ENCODE measurements at regions not wholly inside any gene's neighbourhood (a gene's known extent, or its start where the extent isn't known, plus 50 kb on each side); places are given as distances from the start of the nearest gene placed in this dataset.

GRCh38 chr21:32193098-32193465 is 85.8 kb downstream of the MIS18A start:
- no peak overlapping the region for H3K27ac Mint-ChIP-seq
- no peak overlapping the region for H3K4me3 Mint-ChIP-seq
- H3K36me3 Mint-ChIP-seq (ENCODE audit: low read depth): no peaks in the 10 kb centered on the region
- H3K4me1 Mint-ChIP-seq (ENCODE audit: low read depth): no peaks in the 10 kb centered on the region
- H3K9me3 Mint-ChIP-seq (ENCODE audit: insufficient read depth): no peaks in the 10 kb centered on the region
- DNase-seq (no peak), ATAC-seq (no peak)
- ChIA-PET CTCF (no interaction called here), POLR2A (no interaction called here)
- H3K27me3 Mint-ChIP-seq (ENCODE audit: low read depth): no peaks in the 10 kb centered on the region

DNA sequence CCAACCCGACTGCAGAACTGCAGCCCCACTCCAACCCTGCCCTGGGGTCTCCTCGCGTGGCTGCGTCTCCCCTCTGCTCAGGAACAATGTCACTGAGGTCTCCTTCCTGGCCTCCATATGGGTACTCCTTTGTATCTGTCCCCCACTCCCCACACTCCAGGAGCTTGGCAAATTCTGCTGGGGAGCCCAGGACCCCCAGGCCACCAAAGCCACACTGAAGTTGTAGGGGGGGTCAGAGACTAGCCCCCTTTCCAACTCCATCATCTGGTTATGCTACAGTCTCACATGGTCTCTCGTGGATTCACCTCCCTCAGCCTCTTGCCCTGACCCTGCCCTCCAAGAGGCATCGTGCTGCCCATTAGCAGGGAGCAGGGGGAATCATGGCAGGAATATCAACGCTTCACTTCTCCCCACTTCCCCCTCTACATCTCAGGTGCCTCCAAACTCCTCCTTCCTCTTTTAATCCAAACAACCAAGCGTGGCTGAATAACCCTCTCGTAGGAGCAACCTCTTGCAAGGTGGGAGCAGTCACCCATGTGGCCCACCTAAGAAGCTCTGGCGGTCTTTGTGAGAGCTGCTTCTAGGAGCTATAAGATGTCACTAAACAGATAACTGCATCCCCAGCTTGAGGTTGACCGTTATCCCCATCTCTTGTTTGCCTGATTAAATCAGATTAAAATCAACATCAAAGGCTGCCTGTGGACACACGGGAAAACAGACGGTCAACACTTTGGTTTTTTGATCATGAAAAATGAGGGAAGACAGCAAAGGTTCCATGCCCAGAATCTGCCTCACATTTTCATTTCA is 86.4 kb downstream of the MIS18A start:
- ATAC-seq: no peak
- H3K4me1 Mint-ChIP-seq (ENCODE audit: low read depth): no peaks in the 10 kb centered on the region
- no peaks in the 10 kb centered on the region for H3K9me3 Mint-ChIP-seq (ENCODE audit: insufficient read depth)
- POLR2A ChIA-PET: no interaction called here
- H3K27ac Mint-ChIP-seq: no peak overlapping the region
- CTCF ChIA-PET: no interaction called here
- no peaks in the 10 kb centered on the region for H3K36me3 Mint-ChIP-seq (ENCODE audit: low read depth)
- H3K4me3 Mint-ChIP-seq: no peak overlapping the region
- DNase-seq: no peak
- peaks cover under 1% of the 10 kb centered on the region for H3K27me3 Mint-ChIP-seq (ENCODE audit: low read depth)

DNA sequence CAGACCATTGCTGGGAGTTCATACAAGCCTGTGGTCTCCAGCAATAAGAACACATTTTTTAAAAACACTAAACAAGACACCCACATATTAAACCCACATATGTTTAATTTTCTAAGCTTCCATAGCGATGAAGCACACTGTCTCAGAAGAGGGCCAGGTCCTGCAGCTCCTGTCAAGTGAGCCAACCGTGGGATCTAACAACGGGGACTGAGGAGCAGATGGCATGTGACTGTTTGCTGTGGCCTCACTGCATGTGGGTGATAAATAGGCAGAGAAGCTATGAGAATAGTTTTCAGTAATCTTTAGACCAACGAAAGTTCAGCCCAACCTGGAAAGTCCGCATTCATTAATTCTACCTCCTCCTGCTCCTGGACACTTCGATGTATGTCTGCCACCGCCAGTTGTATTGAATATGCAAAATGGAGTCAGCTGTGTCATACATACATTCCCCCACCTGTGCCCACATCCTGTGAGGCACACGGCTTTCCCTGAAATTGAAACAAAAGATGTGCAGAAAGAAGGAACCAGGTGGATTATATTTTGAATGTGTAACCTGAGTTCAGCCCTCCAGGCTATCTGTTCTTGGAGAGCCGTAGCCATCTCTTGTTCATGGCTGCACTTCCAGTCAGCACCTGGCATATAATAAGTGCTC is 88.2 kb downstream of the MIS18A start:
- Mint-ChIP-seq H3K27ac (no peak overlapping the region), H3K4me1 (ENCODE audit: low read depth) (no peaks in the 10 kb centered on the region), H3K4me3 (no peak overlapping the region), H3K9me3 (ENCODE audit: insufficient read depth) (no peaks in the 10 kb centered on the region), H3K36me3 (ENCODE audit: low read depth) (no peaks in the 10 kb centered on the region), H3K27me3 (ENCODE audit: low read depth) (peaks cover 2% of the 10 kb centered on the region)
- ChIA-PET CTCF (no interaction called here), POLR2A (no interaction called here)
- no peak for DNase-seq
- ATAC-seq: no peak

DNA sequence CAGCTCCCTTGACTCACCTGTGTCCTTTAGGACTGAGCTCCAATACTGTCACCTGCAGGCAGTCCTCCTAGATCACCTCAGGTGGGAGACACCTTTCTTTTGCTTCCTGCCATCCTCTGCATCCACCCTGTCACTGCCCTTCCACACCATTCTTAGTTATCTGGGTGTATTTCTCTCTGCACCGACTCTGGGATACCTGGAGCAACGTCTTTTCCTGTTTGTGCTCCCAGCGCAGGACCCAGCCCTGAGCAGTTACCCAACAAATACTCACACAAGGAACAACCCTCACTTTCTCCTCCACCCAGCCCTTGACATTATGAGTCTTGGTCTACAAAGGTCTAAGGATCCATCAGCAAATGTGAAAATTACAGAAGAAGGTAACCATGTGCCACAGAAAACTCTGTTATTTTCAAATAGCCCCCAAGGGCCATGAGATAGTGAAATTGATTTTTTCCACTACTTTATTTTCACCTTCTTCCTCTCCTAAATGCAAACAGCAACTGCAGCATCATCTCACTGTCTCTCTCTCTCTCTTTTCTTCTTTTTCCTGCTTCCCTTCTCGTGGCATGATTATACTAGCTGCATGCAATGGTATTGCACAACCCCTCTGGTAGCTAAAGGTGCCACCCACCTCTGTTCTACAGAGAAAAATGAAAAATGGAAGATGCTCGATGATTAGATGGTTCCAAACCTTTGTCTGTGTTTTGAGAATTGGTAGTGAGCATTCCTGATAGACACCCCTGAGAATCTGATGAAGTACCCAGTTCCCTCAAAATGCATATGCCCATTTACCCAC is 89.0 kb downstream of the MIS18A start:
- ChIA-PET POLR2A (no interaction called here), CTCF (no interaction called here)
- Mint-ChIP-seq H3K36me3 (ENCODE audit: low read depth) (no peaks in the 10 kb centered on the region), H3K9me3 (ENCODE audit: insufficient read depth) (no peaks in the 10 kb centered on the region), H3K4me1 (ENCODE audit: low read depth) (no peaks in the 10 kb centered on the region), H3K4me3 (no peak overlapping the region), H3K27ac (no peak overlapping the region), H3K27me3 (ENCODE audit: low read depth) (peaks cover 2% of the 10 kb centered on the region)
- DNase-seq (no peak), ATAC-seq (no peak)

DNA sequence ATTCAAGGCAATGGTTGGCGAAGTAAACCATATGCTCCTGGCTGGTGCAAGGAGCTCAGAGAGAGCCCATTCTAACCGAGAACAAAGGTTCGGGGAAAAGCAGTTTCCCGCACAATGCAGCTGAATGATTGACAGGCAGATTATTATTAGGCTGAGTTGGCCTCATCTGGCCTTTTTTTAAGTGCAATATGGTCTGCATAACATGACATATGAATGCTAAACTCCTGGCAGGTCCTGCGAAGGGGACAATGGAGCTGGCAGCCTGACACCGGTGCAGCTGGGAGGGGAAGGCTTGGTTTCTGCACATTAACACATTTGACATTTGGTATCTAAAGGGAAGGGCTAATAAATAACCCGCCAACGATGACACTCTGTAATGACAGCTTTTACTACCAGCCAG is 92.0 kb downstream of the MIS18A start:
- H3K27me3 Mint-ChIP-seq (ENCODE audit: low read depth): peaks cover 2% of the 10 kb centered on the region
- no peak overlapping the region for H3K4me3 Mint-ChIP-seq
- ATAC-seq (no peak), DNase-seq (no peak)
- CTCF ChIA-PET: no interaction called here
- H3K9me3 Mint-ChIP-seq (ENCODE audit: insufficient read depth): no peaks in the 10 kb centered on the region
- H3K27ac Mint-ChIP-seq: no peak overlapping the region
- H3K4me1 Mint-ChIP-seq (ENCODE audit: low read depth): no peaks in the 10 kb centered on the region
- POLR2A ChIA-PET: no interaction called here
- H3K36me3 Mint-ChIP-seq (ENCODE audit: low read depth): no peaks in the 10 kb centered on the region

DNA sequence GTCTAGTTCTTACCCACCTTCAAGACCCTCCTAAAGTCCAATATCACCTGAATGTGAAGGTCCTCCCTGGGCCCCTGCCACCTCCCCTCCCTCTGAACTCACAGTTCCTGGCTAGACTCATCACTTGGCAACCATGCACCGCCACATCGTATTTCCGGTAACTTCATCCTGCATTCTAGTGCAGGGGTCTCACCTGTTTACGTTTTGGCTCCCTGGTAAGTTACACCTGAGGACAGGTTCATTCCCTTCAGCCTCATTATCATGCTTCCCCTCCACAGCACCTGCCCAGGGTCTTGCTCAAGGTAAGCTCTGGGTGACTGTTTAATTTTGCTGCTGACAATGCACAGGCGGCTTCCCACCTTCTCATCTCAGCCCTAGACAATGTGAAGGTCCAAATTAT is 93.1 kb downstream of the MIS18A start:
- POLR2A ChIA-PET: no interaction called here
- H3K36me3 Mint-ChIP-seq (ENCODE audit: low read depth): no peaks in the 10 kb centered on the region

DNA sequence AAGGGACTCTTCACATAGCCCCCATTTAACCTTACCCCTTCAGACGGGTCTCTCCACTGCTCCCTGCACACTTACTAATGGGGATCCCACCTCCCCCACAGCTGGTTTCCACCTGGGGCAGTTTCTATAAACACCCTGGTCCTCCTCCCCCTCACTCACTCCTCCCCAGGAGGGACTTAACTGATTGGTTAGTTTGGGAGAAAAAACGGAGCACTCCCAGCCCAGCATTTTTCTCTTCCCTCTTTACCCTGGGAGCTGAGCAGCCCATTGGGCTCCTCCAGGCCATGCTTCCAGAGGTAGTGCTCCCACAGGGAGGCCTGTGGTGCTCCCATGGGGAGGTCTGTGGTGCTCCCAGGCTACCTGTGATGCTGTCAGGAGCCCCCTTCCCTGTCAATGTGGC is 93.7 kb downstream of the MIS18A start:
- no peaks in the 10 kb centered on the region for H3K4me1 Mint-ChIP-seq (ENCODE audit: low read depth)
- H3K36me3 Mint-ChIP-seq (ENCODE audit: low read depth): no peaks in the 10 kb centered on the region
- ChIA-PET CTCF (no interaction called here), POLR2A (no interaction called here)
- ATAC-seq (no peak), DNase-seq (no peak)
- no peak overlapping the region for H3K4me3 Mint-ChIP-seq
- no peaks in the 10 kb centered on the region for H3K9me3 Mint-ChIP-seq (ENCODE audit: insufficient read depth)
- peaks cover 2% of the 10 kb centered on the region for H3K27me3 Mint-ChIP-seq (ENCODE audit: low read depth)
- H3K27ac Mint-ChIP-seq: no peak overlapping the region

More for the DNA sequence above, 93.1 kb downstream of the MIS18A start:
- CTCF ChIA-PET: no interaction called here
- no peaks in the 10 kb centered on the region for H3K4me1 Mint-ChIP-seq (ENCODE audit: low read depth)
- no peaks in the 10 kb centered on the region for H3K9me3 Mint-ChIP-seq (ENCODE audit: insufficient read depth)
- ATAC-seq: no peak
- no peak for DNase-seq
- no peak overlapping the region for H3K4me3 Mint-ChIP-seq
- peaks cover 2% of the 10 kb centered on the region for H3K27me3 Mint-ChIP-seq (ENCODE audit: low read depth)
- no peak overlapping the region for H3K27ac Mint-ChIP-seq

DNA sequence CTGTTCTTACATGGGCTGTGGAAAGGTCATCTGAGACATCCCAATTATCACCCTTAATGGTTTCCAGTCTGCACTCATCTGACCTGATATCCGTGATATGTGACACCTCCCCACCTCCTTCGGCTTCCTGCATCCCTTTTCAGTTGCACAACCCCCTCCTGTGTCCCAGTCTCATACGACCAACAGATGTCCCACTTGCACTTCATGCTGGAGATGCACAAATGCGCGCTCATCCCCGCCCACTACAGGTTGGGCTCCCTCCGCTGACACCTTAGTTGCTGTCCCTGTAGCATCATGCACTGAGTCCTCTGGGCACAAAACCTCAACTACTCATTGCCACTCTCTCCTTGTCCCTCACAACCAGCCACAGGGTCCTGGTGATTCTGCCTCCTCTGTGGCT is 94.4 kb downstream of the MIS18A start:
- no peaks in the 10 kb centered on the region for H3K4me1 Mint-ChIP-seq (ENCODE audit: low read depth)
- no peak overlapping the region for H3K4me3 Mint-ChIP-seq
- ChIA-PET POLR2A (no interaction called here), CTCF (no interaction called here)
- H3K9me3 Mint-ChIP-seq (ENCODE audit: insufficient read depth): no peaks in the 10 kb centered on the region
- DNase-seq (no peak), ATAC-seq (no peak)
- no peaks in the 10 kb centered on the region for H3K36me3 Mint-ChIP-seq (ENCODE audit: low read depth)
- H3K27me3 Mint-ChIP-seq (ENCODE audit: low read depth): peaks cover 2% of the 10 kb centered on the region
- H3K27ac Mint-ChIP-seq: no peak overlapping the region

- Mint-ChIP-seq H3K36me3 (ENCODE audit: low read depth) (no peaks in the 10 kb centered on the region), H3K27me3 (ENCODE audit: low read depth) (peaks cover 4% of the 10 kb centered on the region), H3K4me1 (ENCODE audit: low read depth) (no peaks in the 10 kb centered on the region), H3K27ac (no peak overlapping the region), H3K9me3 (ENCODE audit: insufficient read depth) (no peaks in the 10 kb centered on the region), H3K4me3 (no peak overlapping the region)
- CTCF ChIA-PET: no interaction called here
- POLR2A ChIA-PET: no interaction called here
- ATAC-seq (no peak), DNase-seq (no peak)
These were observed 94.8 kb downstream of the MIS18A start for GRCh38 chr21:32184065-32184464.

GRCh38 chr21:32183396-32183795 is 95.5 kb downstream of the MIS18A start:
- no peaks in the 10 kb centered on the region for H3K36me3 Mint-ChIP-seq (ENCODE audit: low read depth)
- H3K27me3 Mint-ChIP-seq (ENCODE audit: low read depth): peaks cover 4% of the 10 kb centered on the region
- no peak overlapping the region for H3K27ac Mint-ChIP-seq
- POLR2A ChIA-PET: no interaction called here
- H3K9me3 Mint-ChIP-seq (ENCODE audit: insufficient read depth): no peaks in the 10 kb centered on the region
- DNase-seq: no peak
- ATAC-seq: no peak
- no peak overlapping the region for H3K4me3 Mint-ChIP-seq
- CTCF ChIA-PET: no interaction called here
- H3K4me1 Mint-ChIP-seq (ENCODE audit: low read depth): no peaks in the 10 kb centered on the region

DNA sequence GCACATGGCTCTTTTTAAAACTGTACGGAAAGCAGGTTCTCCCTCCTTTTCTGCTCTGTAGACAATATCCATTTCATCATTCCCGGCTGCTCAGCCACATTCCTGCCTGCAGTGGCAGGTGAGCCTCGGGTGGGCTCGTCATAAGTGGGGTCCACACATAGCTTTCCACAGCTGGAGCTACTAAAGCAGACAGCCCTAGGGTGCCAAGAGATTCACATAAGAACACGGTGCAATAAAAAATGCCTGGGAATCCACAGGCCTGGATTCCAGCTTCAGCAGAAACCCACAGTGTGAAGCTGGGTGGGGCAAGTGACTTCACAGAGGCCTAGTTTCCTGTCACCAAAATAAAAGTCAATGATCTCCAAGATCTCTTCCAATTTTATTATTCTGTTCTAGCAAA is 96.4 kb downstream of the MIS18A start:
- DNase-seq (no peak), ATAC-seq (no peak)
- Mint-ChIP-seq H3K9me3 (ENCODE audit: insufficient read depth) (no peaks in the 10 kb centered on the region), H3K4me1 (ENCODE audit: low read depth) (no peaks in the 10 kb centered on the region), H3K4me3 (no peak overlapping the region), H3K27me3 (ENCODE audit: low read depth) (peaks cover 3% of the 10 kb centered on the region), H3K27ac (no peak overlapping the region), H3K36me3 (ENCODE audit: low read depth) (no peaks in the 10 kb centered on the region)
- ChIA-PET CTCF (no interaction called here), POLR2A (no interaction called here)

GRCh38 chr21:32181457-32181856 is 97.4 kb downstream of the MIS18A start:
- H3K4me3 Mint-ChIP-seq: no peak overlapping the region
- H3K27me3 Mint-ChIP-seq (ENCODE audit: low read depth): peaks cover 7% of the 10 kb centered on the region
- ChIA-PET POLR2A (no interaction called here), CTCF (no interaction called here)
- no peaks in the 10 kb centered on the region for H3K36me3 Mint-ChIP-seq (ENCODE audit: low read depth)
- no peaks in the 10 kb centered on the region for H3K9me3 Mint-ChIP-seq (ENCODE audit: insufficient read depth)
- no peak overlapping the region for H3K27ac Mint-ChIP-seq
- ATAC-seq: no peak
- DNase-seq: no peak
- no peaks in the 10 kb centered on the region for H3K4me1 Mint-ChIP-seq (ENCODE audit: low read depth)

Measured in activated CD8-positive, alpha-beta T cell treated with anti-CD3 and anti-CD28 coated beads, Interleukin-2, amount 10 ng/mL, durations not matched to agents 7 days and 5 days (primary cell).